ENCODE measurements at regions not wholly inside any gene's neighbourhood (a gene's known extent, or its start where the extent isn't known, plus 50 kb on each side); places are given as distances from the start of the nearest gene placed in this dataset.
A peak's percentile ranks its signal among the peaks of the same experiment; 100 is the strongest.

DNA sequence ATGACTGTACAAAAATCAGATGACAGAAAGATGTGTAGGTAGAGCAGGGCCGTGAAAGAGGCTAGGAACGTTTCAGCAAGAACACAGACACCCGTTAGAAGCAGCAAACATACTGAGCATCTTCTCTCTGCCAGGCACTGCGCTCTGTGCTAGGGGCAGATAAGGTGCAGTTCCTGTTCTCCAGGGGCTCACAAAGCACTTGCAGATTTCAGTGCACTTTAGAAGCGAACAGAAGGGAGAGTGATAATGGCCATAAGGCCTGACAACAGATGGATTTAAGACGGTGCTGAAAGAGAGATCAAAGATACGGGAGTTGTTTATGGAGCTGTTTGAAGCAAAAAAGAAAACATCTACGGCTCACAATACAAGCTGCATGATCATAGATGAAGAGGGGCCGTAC is 200.3 kb upstream of the FOXD3 start:
- no peak for DNase-seq (ENCODE audit: low read depth)

DNA sequence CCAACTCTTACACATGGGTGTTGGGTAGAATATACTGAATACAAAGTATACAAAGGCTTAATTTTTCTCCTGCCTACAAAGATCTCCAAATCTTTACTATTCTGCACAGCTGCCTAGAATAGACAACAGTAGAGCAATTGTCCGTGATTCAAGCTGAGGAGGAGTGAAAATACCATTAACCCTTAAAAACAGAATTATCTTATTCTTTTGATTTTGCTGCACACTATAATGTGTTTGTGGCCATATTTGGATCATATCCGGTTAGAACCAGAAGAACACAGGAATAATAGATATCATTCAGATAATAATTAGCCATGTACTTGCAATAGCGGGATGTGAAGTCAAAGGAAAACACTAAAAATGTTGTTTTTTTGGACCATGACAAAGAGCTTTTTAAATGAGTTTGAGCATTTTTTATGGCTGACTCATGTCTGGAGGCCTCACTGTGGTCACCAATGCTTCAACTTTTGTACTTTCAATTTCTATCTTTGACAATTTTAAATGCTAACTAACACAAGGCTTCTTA is 197.6 kb upstream of the FOXD3 start:
- DNase-seq (ENCODE audit: low read depth): peak; percentile 79

DNA sequence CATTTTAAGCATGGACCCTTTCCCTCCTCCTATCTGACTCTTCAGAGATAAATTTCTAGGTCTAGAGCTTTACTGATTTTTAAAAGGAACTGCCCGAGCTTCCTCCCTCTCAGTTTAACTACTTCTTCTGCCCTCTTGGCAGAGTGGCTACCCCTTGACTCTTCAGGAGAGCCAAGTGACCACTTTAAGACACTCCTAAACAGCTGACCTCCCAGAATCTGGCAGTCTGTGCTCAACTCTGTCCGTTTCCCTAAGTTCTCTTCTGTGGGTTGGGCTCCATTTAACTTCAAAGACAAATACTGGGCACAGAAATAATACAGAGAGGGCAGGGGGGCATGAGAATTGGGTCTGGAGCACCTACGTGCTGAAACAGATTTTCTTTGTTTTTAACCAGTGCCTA is 196.3 kb upstream of the FOXD3 start:
- DNase-seq (ENCODE audit: low read depth): no peak

GRCh38 chr1:63127376-63127775 is 195.0 kb upstream of the FOXD3 start:
- no peak for DNase-seq (ENCODE audit: low read depth)

GRCh38 chr1:63128556-63128955 is 193.8 kb upstream of the FOXD3 start:
- no peak for DNase-seq (ENCODE audit: low read depth)

DNA sequence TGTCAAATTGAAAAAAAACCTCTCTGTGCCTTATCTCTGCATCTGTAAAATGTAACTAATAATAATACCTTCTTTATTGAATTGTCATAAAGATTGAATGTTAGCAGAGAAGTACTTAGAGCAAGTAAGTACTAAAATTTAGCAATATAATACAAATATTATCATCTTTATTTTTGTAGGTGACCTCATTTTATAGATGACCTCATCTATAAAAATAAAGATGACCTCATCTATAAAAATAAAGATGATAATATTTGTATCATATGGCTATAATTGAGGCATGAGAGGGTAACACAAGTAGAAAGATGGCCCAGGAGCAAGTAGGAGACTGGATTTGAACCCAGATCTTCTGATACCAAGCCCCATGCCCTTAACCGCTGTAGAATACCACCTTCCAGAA is 193.2 kb upstream of the FOXD3 start:
- DNase-seq (ENCODE audit: low read depth): no peak

- no peak for DNase-seq (ENCODE audit: low read depth)
Observed at GRCh38 chr1:63129855-63130254, 192.5 kb upstream of the FOXD3 start.

- no peak for DNase-seq (ENCODE audit: low read depth)
Observed at GRCh38 chr1:63134501-63135173, 187.7 kb upstream of the FOXD3 start.

DNA sequence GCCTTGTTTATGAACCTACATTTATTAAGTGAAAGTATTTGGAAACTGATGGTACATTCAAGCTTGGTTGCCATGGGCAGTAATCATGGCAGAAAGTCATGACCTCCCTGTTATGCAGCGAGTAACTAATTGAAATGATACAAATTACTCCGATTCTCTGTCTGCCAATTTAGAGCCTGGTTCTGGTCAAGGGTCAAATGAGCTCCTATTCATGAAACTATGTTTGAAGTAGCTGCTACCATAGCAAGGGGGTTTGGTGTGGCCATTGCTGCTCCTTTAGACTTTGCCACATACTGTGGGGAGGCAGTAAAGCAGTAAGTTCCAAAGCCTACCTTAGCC is 187.2 kb upstream of the FOXD3 start:
- no peak for DNase-seq (ENCODE audit: low read depth)

DNA sequence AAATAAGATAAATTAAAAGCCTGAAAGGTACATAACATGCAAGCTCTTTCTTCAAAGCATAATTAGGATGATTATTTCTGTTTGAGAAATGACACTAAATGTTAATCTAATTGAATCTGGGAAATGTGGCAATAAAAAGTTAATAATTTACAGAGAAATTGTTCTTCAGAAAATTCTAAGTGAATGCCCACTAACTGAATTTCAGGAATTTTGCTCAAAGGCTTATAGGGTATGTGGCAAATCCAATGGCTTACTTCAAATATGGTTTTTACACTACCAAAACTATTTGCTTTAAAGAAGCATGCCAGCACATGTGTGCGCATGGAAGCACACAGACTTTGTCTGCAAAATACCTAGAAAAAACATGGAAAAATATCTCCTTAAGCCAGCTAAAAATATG is 186.6 kb upstream of the FOXD3 start:
- DNase-seq (ENCODE audit: low read depth): no peak

DNA sequence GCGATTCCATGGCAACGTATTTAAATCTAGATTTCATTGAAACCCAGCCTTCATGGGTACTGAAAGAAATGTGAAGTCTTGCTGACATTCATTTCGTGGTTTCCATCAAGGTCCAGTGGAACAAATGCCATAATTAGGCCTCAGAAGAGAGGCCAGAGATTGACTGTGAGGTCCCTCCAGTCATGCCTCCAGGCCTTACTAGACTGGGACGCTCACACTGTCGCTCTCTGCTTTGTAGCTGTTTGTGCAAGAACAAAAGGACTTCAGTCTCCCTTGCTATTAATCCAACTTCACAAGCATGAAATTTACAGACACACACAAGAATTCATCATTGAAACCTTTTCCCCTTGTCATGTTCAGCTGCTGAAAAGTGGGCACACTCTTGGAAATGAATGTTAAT is 180.4 kb upstream of the FOXD3 start:
- no peak for DNase-seq (ENCODE audit: low read depth)

- no peak for DNase-seq (ENCODE audit: low read depth)
Observed at GRCh38 chr1:63143482-63143881, 178.9 kb upstream of the FOXD3 start.

DNA sequence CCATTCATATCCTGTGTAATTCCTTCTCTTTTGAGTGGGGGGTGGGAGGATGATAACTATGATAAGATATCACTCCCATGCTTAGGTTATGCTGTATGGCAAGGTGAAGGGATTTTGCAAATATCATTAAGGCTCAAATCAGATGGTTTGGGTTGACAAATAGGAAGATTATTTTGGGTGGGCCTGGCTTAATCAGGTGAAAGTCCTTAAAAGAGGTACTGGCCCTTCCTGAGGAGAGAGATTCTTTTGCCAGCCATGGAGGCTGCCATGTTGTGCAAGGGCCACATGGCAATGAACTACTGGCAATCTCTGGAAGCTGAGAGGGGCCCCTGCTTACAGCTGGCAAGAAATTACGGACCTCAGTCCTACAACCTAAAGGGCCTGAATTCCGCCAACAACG is 174.6 kb upstream of the FOXD3 start:
- no peak for DNase-seq (ENCODE audit: low read depth)

GRCh38 chr1:63148825-63149645 is 173.3 kb upstream of the FOXD3 start:
- DNase-seq (ENCODE audit: low read depth): peak; percentile 40

DNA sequence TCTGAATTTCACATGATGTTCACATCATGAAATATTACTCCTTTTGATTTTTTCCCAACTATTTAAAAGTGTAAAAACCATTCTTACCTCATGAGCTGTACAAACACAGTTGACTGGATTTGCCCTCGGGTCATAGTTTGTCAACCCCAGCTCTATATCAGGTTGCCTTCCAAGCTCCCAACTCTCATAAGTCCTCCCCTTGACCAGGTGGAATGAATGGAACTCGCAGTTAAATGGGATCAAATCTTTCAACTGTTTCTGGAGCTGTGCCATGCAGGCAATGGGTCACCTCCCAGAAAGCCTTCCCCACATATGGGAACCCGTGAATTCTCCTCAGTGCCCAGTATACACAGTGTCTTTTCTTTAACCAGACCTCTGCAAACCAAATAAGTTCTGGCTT is 169.8 kb upstream of the FOXD3 start:
- DNase-seq (ENCODE audit: low read depth): no peak

- no peak for DNase-seq (ENCODE audit: low read depth)
Observed at GRCh38 chr1:63155437-63155836, 166.9 kb upstream of the FOXD3 start.

DNA sequence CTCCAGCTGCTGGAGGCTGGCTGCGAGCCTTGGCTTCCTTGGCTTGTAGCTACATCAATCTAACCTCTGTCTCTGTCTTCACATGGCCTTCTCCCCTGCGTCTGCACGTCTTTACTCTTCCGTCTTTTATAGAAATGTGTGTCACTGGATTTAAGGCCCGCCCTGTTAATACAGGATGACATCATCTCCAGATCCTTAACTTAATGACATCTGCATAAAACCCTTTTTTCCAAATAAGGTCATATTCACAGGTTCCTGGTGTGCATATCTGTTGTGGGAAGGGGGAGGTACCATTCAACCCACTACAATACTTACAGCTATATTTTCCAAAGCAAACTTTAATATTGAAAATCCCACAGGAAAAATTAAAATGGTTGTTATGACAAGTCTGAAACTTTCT is 165.3 kb upstream of the FOXD3 start:
- no peak for DNase-seq (ENCODE audit: low read depth)

GRCh38 chr1:63169057-63169456 is 153.3 kb upstream of the FOXD3 start:
- DNase-seq (ENCODE audit: low read depth): no peak

GRCh38 chr1:63173161-63173560 is 149.2 kb upstream of the FOXD3 start:
- DNase-seq (ENCODE audit: low read depth): no peak

GRCh38 chr1:63189677-63190076 is 132.7 kb upstream of the FOXD3 start:
- no peak for DNase-seq (ENCODE audit: low read depth)

DNA sequence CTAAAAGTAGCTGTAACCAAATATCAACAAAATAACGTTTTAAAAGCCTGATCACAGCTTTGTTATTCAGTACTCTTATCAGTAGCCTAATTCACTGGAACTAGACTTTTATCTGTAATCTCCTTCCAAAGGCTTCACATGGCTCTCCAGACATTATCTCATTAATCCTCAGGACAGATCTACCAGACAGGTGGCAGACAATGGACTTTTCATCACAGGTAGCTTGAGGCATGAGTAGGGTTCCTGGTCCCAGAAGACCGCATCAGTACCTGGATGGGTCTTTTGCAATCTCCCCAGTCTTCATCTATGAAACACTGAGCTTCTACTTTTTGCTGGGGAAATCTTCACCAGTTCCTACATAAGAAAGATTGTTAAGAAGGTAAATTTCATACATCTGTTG is 132.2 kb upstream of the FOXD3 start:
- no peak for DNase-seq (ENCODE audit: low read depth)

DNA sequence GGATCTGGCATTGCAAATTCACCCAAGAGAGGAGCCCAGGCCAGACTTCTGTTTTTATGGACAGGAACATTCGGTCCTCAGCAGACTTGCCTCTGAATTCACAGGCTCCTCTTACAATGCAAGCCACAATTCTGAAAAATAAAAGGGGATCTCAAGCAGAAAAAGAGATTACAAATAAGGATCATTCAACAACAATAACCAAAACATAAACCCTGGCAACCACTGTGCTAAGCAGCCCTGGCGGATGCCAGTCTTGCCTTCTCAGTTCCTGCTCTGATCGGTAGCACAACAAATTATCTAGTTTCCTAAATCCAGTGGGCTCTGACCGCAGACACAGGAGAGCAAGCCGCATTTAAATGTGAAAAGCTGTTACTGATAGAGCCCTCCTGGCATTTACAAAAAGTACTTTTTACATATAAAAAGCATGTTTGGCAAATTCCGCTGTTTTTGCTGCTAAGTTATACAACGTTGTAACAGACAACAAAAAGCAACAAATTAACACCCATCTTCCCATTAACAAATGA is 123.4 kb upstream of the FOXD3 start:
- DNase-seq (ENCODE audit: low read depth): no peak

GRCh38 chr1:63199706-63200335 is 122.5 kb upstream of the FOXD3 start:
- no peak for DNase-seq (ENCODE audit: low read depth)

Measured in stromal cell of bone marrow (primary cell).